ENCODE measurements at regions not wholly inside any gene's neighbourhood (a gene's known extent, or its start where the extent isn't known, plus 50 kb on each side); places are given as distances from the start of the nearest gene placed in this dataset.
A peak's percentile ranks its signal among the peaks of the same experiment; 100 is the strongest.

- no peak for DNase-seq
These were observed 286.0 kb downstream of the HLX start for GRCh38 chr1:221164951-221165838.

- no peak for DNase-seq
These were observed 286.7 kb downstream of the HLX start for GRCh38 chr1:221165839-221166500.

GRCh38 chr1:221166559-221167318 is 287.5 kb downstream of the HLX start:
- DNase-seq = no peak

- DNase-seq = no peak
These were observed 290.2 kb downstream of the HLX start for GRCh38 chr1:221169447-221169889.

GRCh38 chr1:221170171-221170570 is 290.9 kb downstream of the HLX start:
- DNase-seq = no peak

GRCh38 chr1:221171768-221172167 is 292.5 kb downstream of the HLX start:
- DNase-seq = no peak

GRCh38 chr1:221172841-221173240 is 293.6 kb downstream of the HLX start:
- DNase-seq = no peak

GRCh38 chr1:221174330-221174993 is 295.2 kb downstream of the HLX start:
- DNase-seq = no peak

GRCh38 chr1:221175249-221175648 is 296.0 kb downstream of the HLX start:
- no peak for DNase-seq

- DNase-seq = no peak
These were observed 301.6 kb downstream of the HLX start for GRCh38 chr1:221180704-221181368.

GRCh38 chr1:221182791-221183533 is 303.7 kb downstream of the HLX start:
- DNase-seq = no peak

GRCh38 chr1:221184131-221184794 is 305.0 kb downstream of the HLX start:
- DNase-seq = no peak

GRCh38 chr1:221187174-221187573 is 307.9 kb downstream of the HLX start:
- no peak for DNase-seq

GRCh38 chr1:221188458-221188857 is 309.2 kb downstream of the HLX start:
- DNase-seq = no peak

GRCh38 chr1:221190249-221190648 is 311.0 kb downstream of the HLX start:
- no peak for DNase-seq

GRCh38 chr1:221192055-221192454 is 312.8 kb downstream of the HLX start:
- no peak for DNase-seq

- no peak for DNase-seq
These were observed 321.2 kb downstream of the HLX start for GRCh38 chr1:221200464-221200863.

- no peak for DNase-seq
These were observed 322.5 kb downstream of the HLX start for GRCh38 chr1:221201773-221202172.

- peak; percentile 71 for DNase-seq
These were observed 324.2 kb downstream of the HLX start for GRCh38 chr1:221203224-221204054.

All from stimulated activated CD4-positive, alpha-beta T cell treated with anti-CD3 and anti-CD28 coated beads, Interleukin-4, amount 100 ng/mL, for 24 hours (primary cell).